ENCODE measurements at regions not wholly inside any gene's neighbourhood (a gene's known extent, or its start where the extent isn't known, plus 50 kb on each side); places are given as distances from the start of the nearest gene placed in this dataset.

GRCh38 chr7:85737426-85737825 lies 550.6 kb upstream of the SEMA3D start:
- ChIA-PET POLR2A (no interaction called here), CTCF (ENCODE audit: low intra/inter-chr PET ratio) (no interaction called here)
- no peaks in the 10 kb centered on the region for H4K20me1 ChIP-seq (replicated peaks; ENCODE audit: control insufficient read depth, insufficient read depth, low read length)
- H3K36me3 ChIP-seq (ENCODE audit: control insufficient read depth, insufficient read depth, low read length), result no peaks in the 10 kb centered on the region
- no peak overlapping the region for H2AFZ ChIP-seq (ENCODE audit: low read depth, low read length)
- no peak overlapping the region for H3K9ac ChIP-seq (ENCODE audit: insufficient read depth in 1 of 2, low read depth in 2 of 2, low read length in 2 of 2)
- H3K27ac ChIP-seq (ENCODE audit: extremely low read depth, low read depth, low read length), result no peak overlapping the region
- no peaks in the 10 kb centered on the region for H3K4me1 ChIP-seq (replicated peaks in 1 of 2; ENCODE audit: control insufficient read depth in 2 of 2, insufficient read depth in 2 of 2, low read length in 2 of 2)
- no peak for ATAC-seq
- 11% methylated on average over 3 of the region's 3 CpGs for WGBS (ENCODE audit: insufficient coverage, low coverage, missing lambda C conversion rate)
- in situ Hi-C loops (cut with MboI), result no loop called here
- no peaks in the 10 kb centered on the region for H3K9me1 ChIP-seq (ENCODE audit: control insufficient read depth, insufficient read depth, low read length)
- no peaks in the 10 kb centered on the region for H3K79me2 ChIP-seq (ENCODE audit: control insufficient read depth, insufficient read depth, low read length)
- H3K4me2 ChIP-seq (ENCODE audit: insufficient read depth, low read length), result no peak overlapping the region
- H3K27me3 ChIP-seq (ENCODE audit: control insufficient read depth in 2 of 2, insufficient read depth in 2 of 2, low read length in 2 of 2), result no peaks in the 10 kb centered on the region
- no peak overlapping the region for H3K4me3 ChIP-seq
- no peak for FAIRE-seq
- DNase-seq (ENCODE audit: extremely low read depth in 1 of 4, low spot score in 3 of 4), result no peak
- intact Hi-C loops (cut with micrococcal nuclease), result no loop called here
- no peaks in the 10 kb centered on the region; the same call in 1 of the 2 replicates for H3K9me3 ChIP-seq (replicated peaks; ENCODE audit: control insufficient read depth, insufficient read depth, low read depth, low read length)
- no TSS peak for BruUV-seq (replicated peaks)
- no peak for TF ChIP-seq CREBBP (IDR thresholded peaks at IDR 0.05; ENCODE audit: low read depth, low read length)
- TF ChIP-seq ZNF766 (CRISPR knock-in tag; conservative IDR thresholded peaks at IDR 0.05), result no peak
- TF ChIP-seq SIRT6 (IDR thresholded peaks at IDR 0.05; ENCODE audit: low read depth, low read length), result no peak
- TF ChIP-seq ARID4B (CRISPR knock-in tag; IDR thresholded peaks at IDR 0.05), result no peak
- TF ChIP-seq POLR2AphosphoS5 (IDR thresholded peaks at IDR 0.05; ENCODE audit: control insufficient read depth, insufficient read depth, low read depth, low read length), result no peak
- no peak for TF ChIP-seq ZNF212 (CRISPR knock-in tag; IDR thresholded peaks at IDR 0.05)
- no peak for TF ChIP-seq ZNF263 (CRISPR knock-in tag; IDR thresholded peaks at IDR 0.05; ENCODE audit: borderline replicate concordance)
- no peak for TF ChIP-seq BCLAF1 (IDR thresholded peaks at IDR 0.05; ENCODE audit: borderline replicate concordance in 1 of 2, control insufficient read depth in 1 of 2, low read depth in 2 of 2, low read length in 1 of 2)
- TF ChIP-seq E2F5 (CRISPR knock-in tag; IDR thresholded peaks at IDR 0.05), result no peak
- TF ChIP-seq TAF1 (IDR thresholded peaks at IDR 0.05; ENCODE audit: control insufficient read depth, extremely low read depth, insufficient read depth, low read length, severe bottlenecking), result no peak
- no peak for TF ChIP-seq KLF13 (tag; IDR thresholded peaks at IDR 0.05; ENCODE audit: borderline replicate concordance, low read depth)
- TF ChIP-seq SIN3A (IDR thresholded peaks at IDR 0.05; ENCODE audit: borderline replicate concordance in 2 of 2, control insufficient read depth in 1 of 2, low read depth in 2 of 2, low read length in 2 of 2), result no peak
- no peak for TF ChIP-seq GATAD2A (IDR thresholded peaks at IDR 0.05)
- no peak for TF ChIP-seq ZBTB7A (IDR thresholded peaks at IDR 0.05; ENCODE audit: borderline replicate concordance, control insufficient read depth, low read depth, low read length)

Measured in K562 (cell line).